ENCODE measurements at regions not wholly inside any gene's neighbourhood (a gene's known extent, or its start where the extent isn't known, plus 50 kb on each side); places are given as distances from the start of the nearest gene placed in this dataset.

GRCh38 chr14:44151130-44151820 is 355.8 kb downstream of the FSCB start:
- TF ChIP-seq, protein P1, sequence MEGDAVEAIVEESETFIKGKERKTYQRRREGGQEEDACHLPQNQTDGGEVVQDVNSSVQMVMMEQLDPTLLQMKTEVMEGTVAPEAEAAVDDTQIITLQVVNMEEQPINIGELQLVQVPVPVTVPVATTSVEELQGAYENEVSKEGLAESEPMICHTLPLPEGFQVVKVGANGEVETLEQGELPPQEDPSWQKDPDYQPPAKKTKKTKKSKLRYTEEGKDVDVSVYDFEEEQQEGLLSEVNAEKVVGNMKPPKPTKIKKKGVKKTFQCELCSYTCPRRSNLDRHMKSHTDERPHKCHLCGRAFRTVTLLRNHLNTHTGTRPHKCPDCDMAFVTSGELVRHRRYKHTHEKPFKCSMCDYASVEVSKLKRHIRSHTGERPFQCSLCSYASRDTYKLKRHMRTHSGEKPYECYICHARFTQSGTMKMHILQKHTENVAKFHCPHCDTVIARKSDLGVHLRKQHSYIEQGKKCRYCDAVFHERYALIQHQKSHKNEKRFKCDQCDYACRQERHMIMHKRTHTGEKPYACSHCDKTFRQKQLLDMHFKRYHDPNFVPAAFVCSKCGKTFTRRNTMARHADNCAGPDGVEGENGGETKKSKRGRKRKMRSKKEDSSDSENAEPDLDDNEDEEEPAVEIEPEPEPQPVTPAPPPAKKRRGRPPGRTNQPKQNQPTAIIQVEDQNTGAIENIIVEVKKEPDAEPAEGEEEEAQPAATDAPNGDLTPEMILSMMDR (conservative IDR thresholded peaks at IDR 0.05; ENCODE audit: low read depth in 2 of 2): no peak
- TF ChIP-seq POLR2AphosphoS5 (IDR thresholded peaks at IDR 0.05; ENCODE audit: low read depth) (no peak), CREB1 (CRISPR knock-in tag; IDR thresholded peaks at IDR 0.05; ENCODE audit: low read depth) (no peak), EZH2 (IDR thresholded peaks at IDR 0.05; ENCODE audit: low read depth, unreplicated experiment) (no peak), EZH2phosphoT487 (IDR thresholded peaks at IDR 0.05; ENCODE audit: unreplicated experiment) (no peak), REST (IDR thresholded peaks at IDR 0.05; ENCODE audit: unreplicated experiment) (no peak), ZNF114 (CRISPR knock-in tag; IDR thresholded peaks at IDR 0.05) (no peak), JUNB (IDR thresholded peaks at IDR 0.05; ENCODE audit: unreplicated experiment) (no peak), ETS1 (IDR thresholded peaks at IDR 0.05) (no peak), ZNF331 (CRISPR knock-in tag; IDR thresholded peaks at IDR 0.05; ENCODE audit: low read depth) (no peak), STAT1 (IDR thresholded peaks at IDR 0.05; ENCODE audit: unreplicated experiment) (no peak)

Measured in GM23338 (cell line).